GM12874 (cell line): ENCODE measurements at regions not wholly inside any gene's neighbourhood (a gene's known extent, or its start where the extent isn't known, plus 50 kb on each side); places are given as distances from the start of the nearest gene placed in this dataset.

ENCODE experiments used
- CTCF ChIP-seq: IDR thresholded peaks from 2 replicates; pipeline ENCODE4 v1.5.1; 2011; ENCODE audit warnings: low read depth, mild to moderate bottlenecking, control low read depth, low read length, moderate library complexity; ENCODE audit not compliant: insufficient read depth

- no peak for TF ChIP-seq CTCF
Measured at GRCh38 chr5:120236360-120236759, 227.7 kb upstream of the PRR16 start.

GRCh38 chr5:120239086-120239485 lies 225.0 kb upstream of the PRR16 start:
- TF ChIP-seq CTCF, result no peak

GRCh38 chr5:120240706-120241105 lies 223.4 kb upstream of the PRR16 start:
- TF ChIP-seq CTCF, result no peak

- TF ChIP-seq CTCF, result no peak
Measured at GRCh38 chr5:120241400-120241799, 222.7 kb upstream of the PRR16 start.

- TF ChIP-seq CTCF, result no peak
Measured at GRCh38 chr5:120251898-120252297, 212.2 kb upstream of the PRR16 start.

GRCh38 chr5:120252839-120253238 lies 211.3 kb upstream of the PRR16 start:
- TF ChIP-seq CTCF, result no peak

GRCh38 chr5:120254385-120254784 lies 209.7 kb upstream of the PRR16 start:
- no peak for TF ChIP-seq CTCF

GRCh38 chr5:120255214-120255613 lies 208.9 kb upstream of the PRR16 start:
- no peak for TF ChIP-seq CTCF
